Skin of body (tissue), 1 donor: ENCODE measurements at regions not wholly inside any gene's neighbourhood (a gene's known extent, or its start where the extent isn't known, plus 50 kb on each side); places are given as distances from the start of the nearest gene placed in this dataset.

ENCODE experiments used
- DNase-seq: peaks from one replicate; lab custom pipeline; 2025; lab: John Stamatoyannopoulos, UW

- peak; percentile 83 for DNase-seq
Observed at GRCh38 chr5:115377468-115378217, 81.2 kb upstream of the CCDC112 start.

GRCh38 chr5:115375893-115376292 is 79.4 kb upstream of the CCDC112 start:
- DNase-seq = no peak

- no peak for DNase-seq
Observed at GRCh38 chr5:115374057-115374775, 77.8 kb upstream of the CCDC112 start.

- DNase-seq = peak; percentile 27
Observed at GRCh38 chr5:115372146-115372545, 75.7 kb upstream of the CCDC112 start.

- DNase-seq = no peak
Observed at GRCh38 chr5:115369430-115370144, 73.1 kb upstream of the CCDC112 start.

GRCh38 chr5:115366223-115366622 is 69.8 kb upstream of the CCDC112 start:
- DNase-seq = peak; percentile 60

- no peak for DNase-seq
Observed at GRCh38 chr5:115363879-115364278, 67.4 kb upstream of the CCDC112 start.

- no peak for DNase-seq
Observed at GRCh38 chr5:115360046-115360685, 63.7 kb upstream of the CCDC112 start.

- DNase-seq = no peak
Observed at GRCh38 chr5:115355767-115356381, 59.4 kb upstream of the CCDC112 start.

- no peak for DNase-seq
Observed at GRCh38 chr5:115355095-115355494, 58.6 kb upstream of the CCDC112 start.

- no peak for DNase-seq
Observed at GRCh38 chr5:115354246-115354645, 57.8 kb upstream of the CCDC112 start.

- DNase-seq = no peak
Observed at GRCh38 chr5:115352571-115352970, 56.1 kb upstream of the CCDC112 start.

- no peak for DNase-seq
Observed at GRCh38 chr5:115351356-115352195, 55.1 kb upstream of the CCDC112 start.

GRCh38 chr5:115350894-115351293 is 54.4 kb upstream of the CCDC112 start:
- no peak for DNase-seq

- DNase-seq = peak; percentile 37
Observed at GRCh38 chr5:115349001-115349817, 52.8 kb upstream of the CCDC112 start.

- DNase-seq = no peak
Observed at GRCh38 chr5:115348175-115348574, 51.7 kb upstream of the CCDC112 start.
